ENCODE measurements at regions not wholly inside any gene's neighbourhood (a gene's known extent, or its start where the extent isn't known, plus 50 kb on each side); places are given as distances from the start of the nearest gene placed in this dataset.
"Not testable (repeated sequence)": the region's sequence is repeated elsewhere in the genome, so short reads cannot be mapped to it uniquely, and the experiment has no call there.

- Histone ChIP-seq H3K36me3 (ENCODE audit: control insufficient read depth in 4 of 4, insufficient read depth in 4 of 4, low read length in 4 of 4) (no peaks in the 10 kb centered on the region), H3K27ac (ENCODE audit: low read depth in 1 of 2, low read length in 1 of 2) (no peak overlapping the region), H3K4me1 (ENCODE audit: control insufficient read depth in 5 of 5, insufficient read depth in 5 of 5, low read length in 5 of 5) (no peaks in the 10 kb centered on the region), H3K4me3 (no peak overlapping the region), H3K9me3 (ENCODE audit: control insufficient read depth in 4 of 4, insufficient read depth in 3 of 4, low read length in 3 of 4) (no peaks in the 10 kb centered on the region), H3K9ac (ENCODE audit: insufficient read depth in 1 of 2, low read length in 2 of 2) (no peak overlapping the region), H3K27me3 (ENCODE audit: control insufficient read depth in 3 of 3, insufficient read depth in 3 of 3, low read length in 2 of 3) (no peaks in the 10 kb centered on the region)
- no peak for TF ChIP-seq CTCF (IDR thresholded peaks at IDR 0.05; ENCODE audit: control extremely low read depth, extremely low read depth)
- ATAC-seq (ENCODE audit: insufficient read depth, low FRiP score) (no peak), DNase-seq (no peak)
- 73 to 75% methylated on average over 5 of the region's 5 CpGs for WGBS, 2 donors
These were observed 490.0 kb upstream of the PHF14 start for GRCh38 chr7:10483671-10484070.

GRCh38 chr7:10484767-10485166, 488.9 kb upstream of the PHF14 start:
- no peak overlapping the region for H3K4me3 ChIP-seq
- ATAC-seq (ENCODE audit: insufficient read depth, low FRiP score) = no peak
- no peaks in the 10 kb centered on the region for H3K36me3 ChIP-seq (ENCODE audit: control insufficient read depth in 4 of 4, insufficient read depth in 4 of 4, low read length in 4 of 4)
- no peaks in the 10 kb centered on the region for H3K4me1 ChIP-seq (ENCODE audit: control insufficient read depth in 5 of 5, insufficient read depth in 5 of 5, low read length in 5 of 5)
- no peaks in the 10 kb centered on the region for H3K9me3 ChIP-seq (ENCODE audit: control insufficient read depth in 4 of 4, insufficient read depth in 3 of 4, low read length in 3 of 4)
- TF ChIP-seq CTCF (IDR thresholded peaks at IDR 0.05; ENCODE audit: control extremely low read depth, extremely low read depth) = no peak
- H3K9ac ChIP-seq (ENCODE audit: insufficient read depth in 1 of 2, low read length in 2 of 2) = no peak overlapping the region
- no peak overlapping the region for H3K27ac ChIP-seq (ENCODE audit: low read depth in 1 of 2, low read length in 1 of 2)
- H3K27me3 ChIP-seq (ENCODE audit: control insufficient read depth in 3 of 3, insufficient read depth in 3 of 3, low read length in 2 of 3) = no peaks in the 10 kb centered on the region
- no peak for DNase-seq

GRCh38 chr7:10501206-10501884, 472.3 kb upstream of the PHF14 start:
- ATAC-seq (ENCODE audit: insufficient read depth, low FRiP score); DNase-seq; H3K4me1 ChIP-seq (ENCODE audit: control insufficient read depth in 5 of 5, insufficient read depth in 5 of 5, low read length in 5 of 5); H3K9ac ChIP-seq (ENCODE audit: insufficient read depth in 1 of 2, low read length in 2 of 2); H3K27me3 ChIP-seq (ENCODE audit: control insufficient read depth in 3 of 3, insufficient read depth in 3 of 3, low read length in 2 of 3); H3K36me3 ChIP-seq (ENCODE audit: control insufficient read depth in 4 of 4, insufficient read depth in 4 of 4, low read length in 4 of 4); H3K4me3 ChIP-seq; H3K27ac ChIP-seq (ENCODE audit: low read depth in 1 of 2, low read length in 1 of 2): not testable (repeated sequence)
- WGBS, 2 donors = 89% methylated on average over 18 of the region's 18 CpGs
- peaks cover 0 to 14% (median 0%) of the 10 kb centered on the region in 4 donors for H3K9me3 ChIP-seq (ENCODE audit: control insufficient read depth in 4 of 4, insufficient read depth in 3 of 4, low read length in 3 of 4)

- Histone ChIP-seq H3K9me3 (ENCODE audit: control insufficient read depth in 4 of 4, insufficient read depth in 3 of 4, low read length in 3 of 4) (no peaks in the 10 kb centered on the region), H3K4me3 (no peak overlapping the region), H3K4me1 (ENCODE audit: control insufficient read depth in 5 of 5, insufficient read depth in 5 of 5, low read length in 5 of 5) (no peaks in the 10 kb centered on the region), H3K36me3 (ENCODE audit: control insufficient read depth in 4 of 4, insufficient read depth in 4 of 4, low read length in 4 of 4) (no peaks in the 10 kb centered on the region), H3K27me3 (ENCODE audit: control insufficient read depth in 3 of 3, insufficient read depth in 3 of 3, low read length in 2 of 3) (no peaks in the 10 kb centered on the region), H3K27ac (ENCODE audit: low read depth in 1 of 2, low read length in 1 of 2) (no peak overlapping the region), H3K9ac (ENCODE audit: insufficient read depth in 1 of 2, low read length in 2 of 2) (no peak overlapping the region)
- ATAC-seq (ENCODE audit: insufficient read depth, low FRiP score) (no peak), DNase-seq (no peak)
- TF ChIP-seq CTCF (IDR thresholded peaks at IDR 0.05; ENCODE audit: control extremely low read depth, extremely low read depth) = no peak
- WGBS, 2 donors = 86 to 97% methylated on average over 2 of the region's 2 CpGs
These were observed 466.6 kb upstream of the PHF14 start for GRCh38 chr7:10507032-10507431.
